DMS79 treated with DMSO at 0.1 percent for 48 hours (cell line): ENCODE measurements at regions not wholly inside any gene's neighbourhood (a gene's known extent, or its start where the extent isn't known, plus 50 kb on each side); places are given as distances from the start of the nearest gene placed in this dataset.
"Not testable (repeated sequence)": the region's sequence is repeated elsewhere in the genome, so short reads cannot be mapped to it uniquely, and the experiment has no call there.

Experiments used
- DNase-seq: peaks from one replicate; lab custom pipeline; 2025; lab: John Stamatoyannopoulos, UW

- no peak for DNase-seq
Observed at GRCh38 chr5:166856791-166857190, 1434.7 kb upstream of the WWC1 start.

- DNase-seq = no peak
Observed at GRCh38 chr5:166860426-166860825, 1431.0 kb upstream of the WWC1 start.

GRCh38 chr5:166862581-166862980, 1428.9 kb upstream of the WWC1 start:
- no peak for DNase-seq

- no peak for DNase-seq
Observed at GRCh38 chr5:166865206-166865605, 1426.2 kb upstream of the WWC1 start.

GRCh38 chr5:166880456-166880855, 1411.0 kb upstream of the WWC1 start:
- DNase-seq = no peak

GRCh38 chr5:166881802-166882201, 1409.6 kb upstream of the WWC1 start:
- no peak for DNase-seq

GRCh38 chr5:166883016-166883415, 1408.4 kb upstream of the WWC1 start:
- DNase-seq = no peak

GRCh38 chr5:166898166-166898565, 1393.3 kb upstream of the WWC1 start:
- no peak for DNase-seq

GRCh38 chr5:166899343-166899742, 1392.1 kb upstream of the WWC1 start:
- no peak for DNase-seq

GRCh38 chr5:166904571-166904970, 1386.9 kb upstream of the WWC1 start:
- DNase-seq = no peak

GRCh38 chr5:166906991-166907713, 1384.3 kb upstream of the WWC1 start:
- DNase-seq = no peak

- DNase-seq = no peak
Observed at GRCh38 chr5:166909040-166909439, 1382.4 kb upstream of the WWC1 start.

- no peak for DNase-seq
Observed at GRCh38 chr5:166909926-166910325, 1381.5 kb upstream of the WWC1 start.

GRCh38 chr5:166910995-166911394, 1380.5 kb upstream of the WWC1 start:
- DNase-seq = no peak

- no peak for DNase-seq
Observed at GRCh38 chr5:166916021-166916420, 1375.4 kb upstream of the WWC1 start.

- no peak for DNase-seq
Observed at GRCh38 chr5:166926138-166926537, 1365.3 kb upstream of the WWC1 start.

- not testable (repeated sequence) for DNase-seq
Observed at GRCh38 chr5:166926806-166927475, 1364.5 kb upstream of the WWC1 start.

GRCh38 chr5:166936351-166936750, 1355.1 kb upstream of the WWC1 start:
- DNase-seq = no peak

GRCh38 chr5:166938071-166938470, 1353.4 kb upstream of the WWC1 start:
- DNase-seq = no peak

GRCh38 chr5:166942948-166943347, 1348.5 kb upstream of the WWC1 start:
- DNase-seq = no peak

GRCh38 chr5:166947045-166947444, 1344.4 kb upstream of the WWC1 start:
- no peak for DNase-seq

GRCh38 chr5:166948679-166949078, 1342.8 kb upstream of the WWC1 start:
- DNase-seq = no peak

GRCh38 chr5:166952048-166952447, 1339.4 kb upstream of the WWC1 start:
- no peak for DNase-seq

- no peak for DNase-seq
Observed at GRCh38 chr5:166957782-166958181, 1333.7 kb upstream of the WWC1 start.
